Amniotic epithelial cell (primary cell): ENCODE measurements at regions not wholly inside any gene's neighbourhood (a gene's known extent, or its start where the extent isn't known, plus 50 kb on each side); places are given as distances from the start of the nearest gene placed in this dataset.

Experiments
- DNase-seq: peaks from one replicate; pipeline ENCODE4 v3.0.0-alpha.2; 2010; ENCODE audit warnings: low read depth

GRCh38 chr2:2828774-2829368 lies 497.8 kb upstream of the MYT1L start:
- no peak for DNase-seq

- DNase-seq, result no peak
Measured at GRCh38 chr2:2827761-2828221, 496.7 kb upstream of the MYT1L start.

GRCh38 chr2:2827046-2827636 lies 496.1 kb upstream of the MYT1L start:
- no peak for DNase-seq

- no peak for DNase-seq
Measured at GRCh38 chr2:2826621-2827020, 495.5 kb upstream of the MYT1L start.

- no peak for DNase-seq
Measured at GRCh38 chr2:2826209-2826551, 495.1 kb upstream of the MYT1L start.

GRCh38 chr2:2825516-2826208 lies 494.6 kb upstream of the MYT1L start:
- no peak for DNase-seq

GRCh38 chr2:2825062-2825461 lies 494.0 kb upstream of the MYT1L start:
- DNase-seq, result no peak

GRCh38 chr2:2824588-2824987 lies 493.5 kb upstream of the MYT1L start:
- DNase-seq, result no peak

- DNase-seq, result no peak
Measured at GRCh38 chr2:2823061-2823753, 492.1 kb upstream of the MYT1L start.

- no peak for DNase-seq
Measured at GRCh38 chr2:2822143-2822542, 491.1 kb upstream of the MYT1L start.

- DNase-seq, result no peak
Measured at GRCh38 chr2:2812648-2813047, 481.6 kb upstream of the MYT1L start.

- DNase-seq, result no peak
Measured at GRCh38 chr2:2812117-2812516, 481.0 kb upstream of the MYT1L start.

GRCh38 chr2:2810504-2810903 lies 479.4 kb upstream of the MYT1L start:
- DNase-seq, result no peak

- no peak for DNase-seq
Measured at GRCh38 chr2:2809771-2810170, 478.7 kb upstream of the MYT1L start.

- no peak for DNase-seq
Measured at GRCh38 chr2:2808551-2809058, 477.5 kb upstream of the MYT1L start.

- DNase-seq, result no peak
Measured at GRCh38 chr2:2806711-2807110, 475.6 kb upstream of the MYT1L start.

- no peak for DNase-seq
Measured at GRCh38 chr2:2805263-2805662, 474.2 kb upstream of the MYT1L start.

- DNase-seq, result no peak
Measured at GRCh38 chr2:2804528-2804927, 473.5 kb upstream of the MYT1L start.

GRCh38 chr2:2801458-2801857 lies 470.4 kb upstream of the MYT1L start:
- DNase-seq, result no peak

- DNase-seq, result no peak
Measured at GRCh38 chr2:2800697-2801096, 469.6 kb upstream of the MYT1L start.

GRCh38 chr2:2800001-2800400 lies 468.9 kb upstream of the MYT1L start:
- DNase-seq, result no peak

- DNase-seq, result no peak
Measured at GRCh38 chr2:2799151-2799697, 468.1 kb upstream of the MYT1L start.

- DNase-seq, result no peak
Measured at GRCh38 chr2:2798337-2798736, 467.3 kb upstream of the MYT1L start.
